ENCODE measurements at regions not wholly inside any gene's neighbourhood (a gene's known extent, or its start where the extent isn't known, plus 50 kb on each side); places are given as distances from the start of the nearest gene placed in this dataset.

GRCh38 chr9:129351642-129352145, 173.6 kb upstream of the IER5L start:
- no peaks in the 10 kb centered on the region for H3K36me3 Mint-ChIP-seq
- H3K4me1 ChIP-seq (ENCODE audit: insufficient read depth, low read length): peaks cover 5% of the 10 kb centered on the region
- no peak overlapping the region for H3K4me3 ChIP-seq (ENCODE audit: low read length in 2 of 2)
- intact Hi-C loops (cut with micrococcal nuclease): no loop called here
- no peaks in the 10 kb centered on the region for H3K36me3 ChIP-seq (ENCODE audit: insufficient read depth, low read length)
- H3K27ac ChIP-seq (ENCODE audit: low read depth, low read length): no peak overlapping the region
- no peaks in the 10 kb centered on the region for H3K27me3 ChIP-seq (ENCODE audit: insufficient read depth, low read length)
- CTCF ChIA-PET (ENCODE audit: partially characterized antibody): no interaction called here
- peak overlapping the region in 5 of 8 donors; percentile 21 to 47 (median 41) for H3K4me3 Mint-ChIP-seq
- peaks cover 0 to 4% of the 10 kb centered on the region in 2 donors for H3K27me3 Mint-ChIP-seq
- H3K27ac Mint-ChIP-seq: peak overlapping the region in 1 of 7 donors; percentile 17
- POLR2A ChIA-PET (ENCODE audit: partially characterized antibody): interaction anchor here (1.2 kb wide), 1 partner anchor 61 kb away, joined by 4 read pairs; no protein-coding TSS in a partner anchor
- H3K4me1 Mint-ChIP-seq: peaks cover 0 to 7% (median 3%) of the 10 kb centered on the region in 4 donors
- no peak for DNase-seq
- peaks cover 0 to 13% (median 7%) of the 10 kb centered on the region in 8 donors for H3K9me3 Mint-ChIP-seq
- no peaks in the 10 kb centered on the region for H3K9me3 ChIP-seq (ENCODE audit: control insufficient read depth in 1 of 2, low read length in 2 of 2)

- H3K27ac Mint-ChIP-seq: no peak overlapping the region
- H3K27me3 Mint-ChIP-seq: peaks cover 0 to 4% of the 10 kb centered on the region in 2 donors
- CTCF ChIA-PET (ENCODE audit: partially characterized antibody): no interaction called here
- H3K27me3 ChIP-seq (ENCODE audit: insufficient read depth, low read length): no peaks in the 10 kb centered on the region
- H3K4me1 Mint-ChIP-seq: peaks cover 0 to 12% (median 4%) of the 10 kb centered on the region in 4 donors
- peaks cover 5% of the 10 kb centered on the region for H3K4me1 ChIP-seq (ENCODE audit: insufficient read depth, low read length)
- POLR2A ChIA-PET (ENCODE audit: partially characterized antibody): no interaction called here
- no peak overlapping the region for H3K4me3 ChIP-seq (ENCODE audit: low read length in 2 of 2)
- intact Hi-C loops (cut with micrococcal nuclease): no loop called here
- no peaks in the 10 kb centered on the region for H3K36me3 Mint-ChIP-seq
- no peaks in the 10 kb centered on the region for H3K9me3 ChIP-seq (ENCODE audit: control insufficient read depth in 1 of 2, low read length in 2 of 2)
- no peaks in the 10 kb centered on the region for H3K36me3 ChIP-seq (ENCODE audit: insufficient read depth, low read length)
- H3K4me3 Mint-ChIP-seq: no peak overlapping the region
- H3K27ac ChIP-seq (ENCODE audit: low read depth, low read length): no peak overlapping the region
- DNase-seq: no peak
- peaks cover 0 to 10% (median 7%) of the 10 kb centered on the region in 8 donors for H3K9me3 Mint-ChIP-seq
Measured at GRCh38 chr9:129351058-129351641, 173.1 kb upstream of the IER5L start.

DNA sequence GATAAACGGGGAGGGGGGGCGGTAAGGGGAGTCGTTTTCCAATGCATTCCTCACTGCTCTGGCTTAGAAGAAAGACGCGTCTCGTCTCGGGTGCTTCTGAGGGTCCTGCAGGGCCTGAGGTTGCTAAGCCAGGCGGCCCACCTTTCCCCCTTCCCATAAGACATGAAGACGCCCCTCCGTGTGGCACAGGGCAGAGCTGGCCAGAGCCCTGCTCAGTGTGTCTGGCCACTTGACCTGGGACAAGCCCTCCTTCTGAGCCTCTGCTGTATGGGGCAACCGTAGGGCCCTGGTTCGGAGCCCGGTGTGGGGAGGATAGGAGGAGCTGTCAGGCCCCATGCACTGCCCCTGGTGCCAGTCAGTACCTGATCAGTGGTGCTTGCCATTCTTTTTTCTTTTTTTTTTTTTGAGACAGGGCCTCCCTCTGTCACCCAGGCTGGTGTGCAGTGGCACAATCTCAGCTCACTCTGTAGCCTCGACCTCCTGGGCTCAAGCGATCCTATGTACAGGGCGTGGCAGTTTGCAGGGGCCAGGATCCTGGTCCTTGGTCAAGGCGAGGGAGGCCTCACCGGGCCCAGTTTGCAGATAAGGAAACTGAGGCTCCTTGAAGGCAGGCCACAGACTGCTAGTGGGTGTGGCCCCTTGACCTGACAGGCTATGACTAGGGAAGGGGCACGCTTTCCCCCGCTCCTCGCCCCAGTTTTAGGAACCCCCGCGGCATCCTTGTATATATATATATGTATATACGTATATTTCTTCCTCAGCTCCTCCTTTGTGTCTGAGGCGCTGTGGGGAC, 172.3 kb upstream of the IER5L start:
- intact Hi-C loops (cut with micrococcal nuclease): no loop called here
- DNase-seq: no peak
- CTCF ChIA-PET (ENCODE audit: partially characterized antibody): no interaction called here
- H3K4me3 ChIP-seq (ENCODE audit: low read length in 2 of 2): no peak overlapping the region
- no peaks in the 10 kb centered on the region for H3K27me3 ChIP-seq (ENCODE audit: insufficient read depth, low read length)
- H3K4me1 ChIP-seq (ENCODE audit: insufficient read depth, low read length): peaks cover 5% of the 10 kb centered on the region
- H3K27ac ChIP-seq (ENCODE audit: low read depth, low read length): no peak overlapping the region
- Mint-ChIP-seq H3K4me1 (peaks cover 0 to 12% (median 4%) of the 10 kb centered on the region in 4 donors), H3K27ac (no peak overlapping the region), H3K4me3 (no peak overlapping the region), H3K36me3 (no peaks in the 10 kb centered on the region), H3K9me3 (peaks cover 0 to 3% (median 1%) of the 10 kb centered on the region in 8 donors), H3K27me3 (peaks cover 0 to 4% of the 10 kb centered on the region in 2 donors)
- POLR2A ChIA-PET (ENCODE audit: partially characterized antibody): interaction anchor here (0.6 kb wide), 1 partner anchor 321 kb away, joined by 3 read pairs; no protein-coding TSS in a partner anchor
- H3K36me3 ChIP-seq (ENCODE audit: insufficient read depth, low read length): no peaks in the 10 kb centered on the region
- no peaks in the 10 kb centered on the region for H3K9me3 ChIP-seq (ENCODE audit: control insufficient read depth in 1 of 2, low read length in 2 of 2)

GRCh38 chr9:129349665-129349947, 171.5 kb upstream of the IER5L start:
- CTCF ChIA-PET (ENCODE audit: partially characterized antibody): no interaction called here

GRCh38 chr9:129348890-129349664, 171.0 kb upstream of the IER5L start:
- no peaks in the 10 kb centered on the region for H3K36me3 Mint-ChIP-seq
- DNase-seq: no peak
- Histone ChIP-seq H3K4me1 (ENCODE audit: insufficient read depth, low read length) (peaks cover 5% of the 10 kb centered on the region), H3K9me3 (ENCODE audit: control insufficient read depth in 1 of 2, low read length in 2 of 2) (no peaks in the 10 kb centered on the region), H3K27me3 (ENCODE audit: insufficient read depth, low read length) (no peaks in the 10 kb centered on the region), H3K4me3 (ENCODE audit: low read length in 2 of 2) (no peak overlapping the region), H3K27ac (ENCODE audit: low read depth, low read length) (no peak overlapping the region), H3K36me3 (ENCODE audit: insufficient read depth, low read length) (no peaks in the 10 kb centered on the region)
- peak overlapping the region in 1 of 7 donors; percentile 0 for H3K27ac Mint-ChIP-seq
- peaks cover 0 to 3% of the 10 kb centered on the region in 2 donors for H3K27me3 Mint-ChIP-seq
- H3K4me1 Mint-ChIP-seq: peaks cover 0 to 12% (median 4%) of the 10 kb centered on the region in 4 donors
- H3K9me3 Mint-ChIP-seq: no peaks in the 10 kb centered on the region
- no peak overlapping the region for H3K4me3 Mint-ChIP-seq
- ChIA-PET CTCF (ENCODE audit: partially characterized antibody) (no interaction called here), POLR2A (ENCODE audit: partially characterized antibody) (interaction anchor here (0.8 kb wide), 1 partner anchor 21 kb away, joined by 3 read pairs; no protein-coding TSS in a partner anchor)
- intact Hi-C loops (cut with micrococcal nuclease): no loop called here

More at GRCh38 chr9:129349665-129349947, 171.5 kb upstream of the IER5L start:
- Histone ChIP-seq H3K4me1 (ENCODE audit: insufficient read depth, low read length) (peaks cover 5% of the 10 kb centered on the region), H3K27me3 (ENCODE audit: insufficient read depth, low read length) (no peaks in the 10 kb centered on the region), H3K36me3 (ENCODE audit: insufficient read depth, low read length) (no peaks in the 10 kb centered on the region), H3K27ac (ENCODE audit: low read depth, low read length) (no peak overlapping the region), H3K9me3 (ENCODE audit: control insufficient read depth in 1 of 2, low read length in 2 of 2) (no peaks in the 10 kb centered on the region), H3K4me3 (ENCODE audit: low read length in 2 of 2) (no peak overlapping the region)
- POLR2A ChIA-PET (ENCODE audit: partially characterized antibody): no interaction called here
- Mint-ChIP-seq H3K27ac (no peak overlapping the region), H3K9me3 (peaks cover 0 to 2% (median 0%) of the 10 kb centered on the region in 8 donors), H3K4me3 (no peak overlapping the region), H3K36me3 (no peaks in the 10 kb centered on the region), H3K27me3 (peaks cover 0 to 3% of the 10 kb centered on the region in 2 donors), H3K4me1 (peaks cover 0 to 12% (median 4%) of the 10 kb centered on the region in 4 donors)
- DNase-seq: no peak
- intact Hi-C loops (cut with micrococcal nuclease): no loop called here

GRCh38 chr9:129347316-129348120, 169.5 kb upstream of the IER5L start:
- Mint-ChIP-seq H3K9me3 (no peaks in the 10 kb centered on the region), H3K4me3 (no peak overlapping the region), H3K36me3 (no peaks in the 10 kb centered on the region), H3K4me1 (peaks cover 0 to 12% (median 4%) of the 10 kb centered on the region in 4 donors), H3K27ac (no peak overlapping the region), H3K27me3 (peaks cover 0 to 3% of the 10 kb centered on the region in 2 donors)
- Histone ChIP-seq H3K9me3 (ENCODE audit: control insufficient read depth in 1 of 2, low read length in 2 of 2) (no peaks in the 10 kb centered on the region), H3K27ac (ENCODE audit: low read depth, low read length) (no peak overlapping the region), H3K36me3 (ENCODE audit: insufficient read depth, low read length) (no peaks in the 10 kb centered on the region), H3K4me1 (ENCODE audit: insufficient read depth, low read length) (peaks cover 5% of the 10 kb centered on the region), H3K27me3 (ENCODE audit: insufficient read depth, low read length) (no peaks in the 10 kb centered on the region), H3K4me3 (ENCODE audit: low read length in 2 of 2) (no peak overlapping the region)
- intact Hi-C loops (cut with micrococcal nuclease): no loop called here
- CTCF ChIA-PET (ENCODE audit: partially characterized antibody): interaction anchor here (1.1 to 1.4 kb wide), 2 partner anchors 8 to 174 kb away, joined by 3 read pairs; no protein-coding TSS in a partner anchor
- POLR2A ChIA-PET (ENCODE audit: partially characterized antibody): interaction anchor here (0.5 kb wide), 1 partner anchor 279 kb away, joined by 3 read pairs; the partner anchor contains the start of gene NTMT1
- no peak for DNase-seq

All from CD4-positive, alpha-beta memory T cell (primary cell).